Rectal smooth muscle tissue (tissue), 1 donor: ENCODE measurements at regions not wholly inside any gene's neighbourhood (a gene's known extent, or its start where the extent isn't known, plus 50 kb on each side); places are given as distances from the start of the nearest gene placed in this dataset.
"Not testable (repeated sequence)": the region's sequence is repeated elsewhere in the genome, so short reads cannot be mapped to it uniquely, and the experiment has no call there.

Source experiments
- H3K27ac ChIP-seq: one replicate; pipeline ENCODE4 v1.7.0; 2013; ENCODE audit warnings: low read depth, low read length, inconsistent platforms
- H3K27me3 ChIP-seq: one replicate; pipeline ENCODE4 v1.7.0; 2013; ENCODE audit warnings: low read length; ENCODE audit not compliant: control insufficient read depth, insufficient read depth
- H3K36me3 ChIP-seq: one replicate; pipeline ENCODE4 v1.7.0; 2013; ENCODE audit warnings: low read length; ENCODE audit not compliant: control insufficient read depth, insufficient read depth
- H3K4me1 ChIP-seq: one replicate; pipeline ENCODE4 v1.7.0; 2013; ENCODE audit warnings: low read length; ENCODE audit not compliant: control insufficient read depth, insufficient read depth
- H3K4me3 ChIP-seq: one replicate; pipeline ENCODE4 v1.7.0; 2013; ENCODE audit warnings: low read length
- H3K9ac ChIP-seq: one replicate; pipeline ENCODE4 v1.7.0; 2013; ENCODE audit warnings: low read length

DNA sequence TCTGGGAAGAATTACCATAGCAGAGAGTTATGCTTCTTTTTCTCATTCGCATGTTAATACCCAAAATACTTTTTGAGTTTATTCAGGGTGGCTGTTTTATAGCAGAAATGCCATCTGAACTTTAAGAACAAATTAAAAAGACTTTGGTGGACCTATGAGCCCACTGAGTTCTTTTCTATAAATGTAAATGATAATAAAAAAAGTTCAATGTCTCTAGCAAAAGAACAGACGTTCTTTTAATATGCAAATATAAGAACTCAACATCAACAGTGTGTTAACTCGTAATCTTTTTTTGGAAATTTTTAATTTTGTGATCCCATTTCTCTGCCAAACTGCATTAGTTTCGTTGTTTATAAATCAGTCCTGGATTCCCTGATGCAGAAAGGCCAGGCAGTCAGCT is 1283.0 kb upstream of the NUDT12 start:
- Histone ChIP-seq H3K27me3 (no peaks in the 10 kb centered on the region), H3K27ac (no peak overlapping the region), H3K36me3 (no peaks in the 10 kb centered on the region), H3K9ac (no peak overlapping the region), H3K4me1 (no peaks in the 10 kb centered on the region), H3K4me3 (no peak overlapping the region)

- H3K4me1 ChIP-seq, result no peaks in the 10 kb centered on the region
- H3K9ac ChIP-seq, result no peak overlapping the region
- no peaks in the 10 kb centered on the region for H3K36me3 ChIP-seq
- H3K27me3 ChIP-seq, result no peaks in the 10 kb centered on the region
- H3K4me3 ChIP-seq, result no peak overlapping the region
- no peak overlapping the region for H3K27ac ChIP-seq
Measured at GRCh38 chr5:104843822-104844221, 1281.2 kb upstream of the NUDT12 start.

DNA sequence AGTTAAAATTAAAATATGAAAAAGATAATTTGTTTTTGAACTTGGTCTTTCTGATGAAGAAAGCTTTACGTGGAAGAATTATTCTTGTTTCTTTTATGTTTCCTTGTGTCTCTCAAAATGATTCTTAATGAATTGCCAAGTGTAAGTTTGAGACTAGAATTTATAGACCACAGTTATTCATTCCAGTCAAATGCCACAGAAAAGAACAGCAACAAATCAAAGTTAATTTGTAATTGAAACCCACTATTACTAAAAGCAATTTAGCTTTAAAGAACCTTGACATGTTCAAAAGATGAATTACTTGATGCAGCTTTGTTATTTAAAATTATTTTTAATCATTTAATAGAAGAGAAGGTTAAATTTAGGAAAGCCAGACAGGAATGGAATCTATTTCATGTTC is 1277.7 kb upstream of the NUDT12 start:
- Histone ChIP-seq H3K36me3 (no peaks in the 10 kb centered on the region), H3K4me3 (no peak overlapping the region), H3K27me3 (no peaks in the 10 kb centered on the region), H3K9ac (no peak overlapping the region), H3K27ac (no peak overlapping the region), H3K4me1 (no peaks in the 10 kb centered on the region)

DNA sequence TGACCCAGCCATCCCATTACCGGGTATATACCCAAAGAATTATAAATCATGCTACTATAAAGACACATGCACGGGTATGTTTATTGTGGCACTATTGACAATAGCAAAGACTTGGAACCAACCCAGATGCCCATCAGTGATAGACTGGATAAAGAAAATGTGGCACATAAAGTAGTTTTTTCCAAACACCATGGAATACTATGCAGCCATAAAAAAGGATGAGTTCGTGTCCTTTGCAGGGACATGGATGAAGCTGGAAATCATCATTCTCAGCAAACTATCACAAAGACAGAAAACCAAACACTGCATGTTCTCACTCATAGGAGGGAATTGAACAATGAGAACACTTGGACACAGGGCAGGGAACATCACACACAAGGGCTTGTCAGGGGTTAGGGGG is 1268.9 kb upstream of the NUDT12 start:
- H3K27me3 ChIP-seq, H3K9ac ChIP-seq, H3K4me3 ChIP-seq, H3K4me1 ChIP-seq, H3K36me3 ChIP-seq, H3K27ac ChIP-seq: not testable (repeated sequence)

GRCh38 chr5:104821606-104822005 is 1259.0 kb upstream of the NUDT12 start:
- Histone ChIP-seq H3K9ac (no peak overlapping the region), H3K4me3 (no peak overlapping the region), H3K36me3 (no peaks in the 10 kb centered on the region), H3K27ac (no peak overlapping the region), H3K4me1 (no peaks in the 10 kb centered on the region), H3K27me3 (no peaks in the 10 kb centered on the region)

DNA sequence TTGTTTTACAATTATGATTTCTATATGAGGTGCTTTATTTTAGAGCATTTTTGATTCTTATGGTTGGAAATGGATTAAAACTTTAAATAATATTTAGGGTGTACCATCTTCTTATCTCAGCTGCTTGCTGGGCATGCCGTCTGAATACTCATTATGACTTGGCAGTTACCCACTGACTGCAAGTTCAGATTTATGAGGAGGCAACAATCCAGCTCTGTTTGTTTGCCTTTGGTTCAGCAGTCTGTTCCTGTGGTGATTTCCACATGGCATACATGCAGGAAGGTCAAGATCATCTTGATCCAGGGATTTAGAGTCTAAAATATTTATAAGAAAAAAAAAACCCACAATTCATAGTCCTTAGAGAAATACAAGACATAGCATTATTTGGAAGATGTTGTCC is 1254.5 kb upstream of the NUDT12 start:
- no peaks in the 10 kb centered on the region for H3K27me3 ChIP-seq
- no peaks in the 10 kb centered on the region for H3K4me1 ChIP-seq
- no peak overlapping the region for H3K27ac ChIP-seq
- no peak overlapping the region for H3K9ac ChIP-seq
- H3K4me3 ChIP-seq, result no peak overlapping the region
- H3K36me3 ChIP-seq, result no peaks in the 10 kb centered on the region

GRCh38 chr5:104815212-104815611 is 1252.6 kb upstream of the NUDT12 start:
- H3K9ac ChIP-seq, result no peak overlapping the region
- H3K4me1 ChIP-seq, result no peaks in the 10 kb centered on the region
- no peaks in the 10 kb centered on the region for H3K27me3 ChIP-seq
- H3K36me3 ChIP-seq, result no peaks in the 10 kb centered on the region
- H3K4me3 ChIP-seq, result no peak overlapping the region
- no peak overlapping the region for H3K27ac ChIP-seq

- Histone ChIP-seq H3K4me1 (no peaks in the 10 kb centered on the region), H3K9ac (no peak overlapping the region), H3K27ac (no peak overlapping the region)
Measured at GRCh38 chr5:104800440-104801048, 1238.0 kb upstream of the NUDT12 start.

DNA sequence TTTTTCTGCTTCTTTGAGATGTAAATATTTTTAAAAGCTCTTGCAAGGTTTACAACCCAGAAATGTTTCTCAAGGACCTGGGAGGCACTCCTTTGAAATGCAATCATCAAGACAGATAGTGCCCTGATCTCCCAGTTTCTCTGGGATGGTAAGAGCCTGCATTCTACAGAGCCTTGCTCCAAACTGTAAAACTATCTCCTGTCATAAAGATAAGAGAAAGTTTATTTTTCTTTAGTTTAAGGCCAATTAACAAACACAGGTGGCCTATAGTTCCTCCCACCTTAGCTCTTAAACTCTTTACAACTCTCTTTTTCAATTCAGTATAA is 1231.1 kb upstream of the NUDT12 start:
- no peaks in the 10 kb centered on the region for H3K36me3 ChIP-seq
- no peak overlapping the region for H3K27ac ChIP-seq
- no peaks in the 10 kb centered on the region for H3K27me3 ChIP-seq
- no peak overlapping the region for H3K9ac ChIP-seq
- H3K4me1 ChIP-seq, result peaks cover 2% of the 10 kb centered on the region
- H3K4me3 ChIP-seq, result no peak overlapping the region

More at GRCh38 chr5:104800440-104801048, 1238.0 kb upstream of the NUDT12 start:
- no peaks in the 10 kb centered on the region for H3K36me3 ChIP-seq
- no peaks in the 10 kb centered on the region for H3K27me3 ChIP-seq
- H3K4me3 ChIP-seq, result no peak overlapping the region

- H3K4me1 ChIP-seq, result peaks cover 2% of the 10 kb centered on the region
- no peak overlapping the region for H3K4me3 ChIP-seq
- no peak overlapping the region for H3K27ac ChIP-seq
- H3K9ac ChIP-seq, result no peak overlapping the region
- H3K27me3 ChIP-seq, result no peaks in the 10 kb centered on the region
- H3K36me3 ChIP-seq, result no peaks in the 10 kb centered on the region
Measured at GRCh38 chr5:104793031-104793754, 1230.6 kb upstream of the NUDT12 start.

DNA sequence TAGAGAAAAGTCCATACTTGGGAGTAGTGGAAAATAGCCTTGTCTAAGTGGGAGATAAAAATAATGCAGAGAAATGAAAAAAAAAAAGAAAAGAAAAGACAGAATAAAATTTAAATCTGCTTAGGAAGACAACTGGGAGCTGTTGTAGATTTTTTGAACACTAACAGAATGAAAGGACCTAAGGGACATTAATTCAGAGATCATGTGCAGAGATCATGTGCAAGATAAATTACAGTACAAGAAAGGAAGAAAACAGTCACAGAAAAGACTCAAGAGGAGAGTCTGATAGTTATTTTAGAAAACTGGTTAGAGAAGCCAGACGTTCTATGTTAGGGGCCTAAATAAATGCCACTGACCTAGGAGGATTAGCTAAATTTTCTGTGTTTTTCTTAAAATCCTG is 1226.8 kb upstream of the NUDT12 start:
- H3K36me3 ChIP-seq, result no peaks in the 10 kb centered on the region

DNA sequence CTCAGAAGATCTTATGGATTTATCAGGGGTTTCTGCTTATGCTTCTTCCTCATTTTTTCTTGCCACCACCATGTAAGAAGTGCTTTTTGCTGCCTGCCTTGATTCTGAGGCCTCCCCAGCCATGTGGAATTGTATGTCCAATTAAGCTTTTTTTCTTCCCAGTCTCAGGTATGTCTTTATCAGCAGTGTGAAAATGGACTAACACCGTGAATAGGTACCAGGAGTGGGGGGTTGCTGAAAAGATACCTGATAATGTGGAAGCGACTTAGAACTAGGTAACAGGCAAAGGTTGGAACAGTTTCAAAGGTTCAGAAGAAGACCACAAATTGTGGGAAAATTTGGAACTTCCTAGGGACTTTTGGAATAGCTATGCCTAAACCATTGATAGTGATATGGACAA is 1222.5 kb upstream of the NUDT12 start:
- H3K27ac ChIP-seq, result no peak overlapping the region
- H3K27me3 ChIP-seq, result no peaks in the 10 kb centered on the region
- no peak overlapping the region for H3K4me3 ChIP-seq
- peaks cover 2% of the 10 kb centered on the region for H3K4me1 ChIP-seq
- no peaks in the 10 kb centered on the region for H3K36me3 ChIP-seq
- no peak overlapping the region for H3K9ac ChIP-seq

More for the DNA sequence above, 1226.8 kb upstream of the NUDT12 start:
- Histone ChIP-seq H3K4me3 (no peak overlapping the region), H3K27ac (no peak overlapping the region), H3K27me3 (no peaks in the 10 kb centered on the region), H3K9ac (no peak overlapping the region), H3K4me1 (peaks cover 2% of the 10 kb centered on the region)

- H3K4me3 ChIP-seq, result no peak overlapping the region
- no peaks in the 10 kb centered on the region for H3K27me3 ChIP-seq
- no peaks in the 10 kb centered on the region for H3K4me1 ChIP-seq
- no peak overlapping the region for H3K9ac ChIP-seq
- no peak overlapping the region for H3K27ac ChIP-seq
- H3K36me3 ChIP-seq, result no peaks in the 10 kb centered on the region
Measured at GRCh38 chr5:104774372-104774771, 1211.8 kb upstream of the NUDT12 start.
